Trophoblast cell (in vitro differentiated cells and primary cell): ENCODE measurements at regions not wholly inside any gene's neighbourhood (a gene's known extent, or its start where the extent isn't known, plus 50 kb on each side); places are given as distances from the start of the nearest gene placed in this dataset.
A peak's percentile ranks its signal among the peaks of the same experiment; 100 is the strongest.

ENCODE experiments used
- DNase-seq, 2 donors: peaks; one replicate each; pipeline ENCODE4 v3.0.0-alpha.2; 2016
- H2AFZ ChIP-seq: 2 replicates; pipeline ENCODE4 v1.6.1; 2013; ENCODE audit warnings: low read length, moderate library complexity, mild to moderate bottlenecking; ENCODE audit not compliant: insufficient read depth, poor library complexity
- H2AK5ac ChIP-seq: 2 replicates; pipeline ENCODE4 v1.6.1; 2013; ENCODE audit warnings: mild to moderate bottlenecking, low read length
- H2BK120ac ChIP-seq: 2 replicates; pipeline ENCODE4 v1.6.1; 2013; ENCODE audit warnings: low read length, mild to moderate bottlenecking, moderate library complexity; ENCODE audit not compliant: insufficient read depth, poor library complexity
- H2BK12ac ChIP-seq: 2 replicates; pipeline ENCODE4 v1.6.1; 2013; ENCODE audit warnings: mild to moderate bottlenecking, low read length, moderate library complexity
- H2BK5ac ChIP-seq: 2 replicates; pipeline ENCODE4 v1.6.1; 2013; ENCODE audit warnings: low read length, low read depth, moderate library complexity, mild to moderate bottlenecking; ENCODE audit not compliant: poor library complexity
- H3K14ac ChIP-seq: 2 replicates; pipeline ENCODE4 v1.6.1; 2013; ENCODE audit warnings: mild to moderate bottlenecking, low read length
- H3K18ac ChIP-seq: 2 replicates; pipeline ENCODE4 v1.6.1; 2013; ENCODE audit warnings: mild to moderate bottlenecking, low read length
- H3K23ac ChIP-seq: 2 replicates; pipeline ENCODE4 v1.6.1; 2013; ENCODE audit warnings: low read length
- H3K27ac ChIP-seq: 2 replicates; pipeline ENCODE4 v1.5.1; 2013; ENCODE audit warnings: low read depth, mild to moderate bottlenecking, inconsistent platforms, low read length, moderate library complexity
- H3K27me3 ChIP-seq: 2 replicates; pipeline ENCODE4 v1.6.1; 2013; ENCODE audit warnings: inconsistent platforms, mild to moderate bottlenecking, low read length, moderate library complexity; ENCODE audit not compliant: insufficient read depth
- H3K36me3 ChIP-seq, 2 experiments: 1 replicate in 1 of 2; 2 replicates in 1 of 2; pipeline ENCODE4 v1.6.1; 2013; ENCODE audit warnings: low read length in 2 of 2, mild to moderate bottlenecking in 2 of 2, moderate library complexity in 1 of 2; ENCODE audit not compliant: insufficient read depth in 2 of 2, control insufficient read depth in 1 of 2
- H3K4ac ChIP-seq: 2 replicates; pipeline ENCODE4 v1.6.1; 2013; ENCODE audit warnings: low read depth, mild to moderate bottlenecking, low read length, moderate library complexity
- H3K4me1 ChIP-seq, 2 experiments: 1 replicate in 1 of 2; 2 replicates in 1 of 2; pipeline ENCODE4 v1.6.1; 2013; ENCODE audit warnings: low read length in 2 of 2, mild to moderate bottlenecking in 2 of 2, moderate library complexity in 1 of 2; ENCODE audit not compliant: insufficient read depth in 2 of 2, control insufficient read depth in 1 of 2
- H3K4me2 ChIP-seq: 2 replicates; pipeline ENCODE4 v1.6.1; 2013; ENCODE audit warnings: inconsistent platforms, mild to moderate bottlenecking, low read length, moderate library complexity
- H3K4me3 ChIP-seq: 2 replicates; pipeline ENCODE4 v1.5.1; 2013; ENCODE audit warnings: mild to moderate bottlenecking, low read depth, low read length, inconsistent platforms
- H3K79me1 ChIP-seq: one replicate; pipeline ENCODE4 v1.6.1; 2013; ENCODE audit warnings: low read length
- H3K79me2 ChIP-seq: 2 replicates; pipeline ENCODE4 v1.6.1; 2013; ENCODE audit warnings: low read length, mild to moderate bottlenecking; ENCODE audit not compliant: control insufficient read depth, insufficient read depth, poor library complexity
- H3K9ac ChIP-seq: 2 replicates; pipeline ENCODE4 v1.6.1; 2013; ENCODE audit warnings: mild to moderate bottlenecking, low read length
- H3K9me3 ChIP-seq: 2 replicates; pipeline ENCODE4 v1.6.1; 2013; ENCODE audit warnings: low read depth, mild to moderate bottlenecking, control low read depth, inconsistent platforms, low read length; ENCODE audit not compliant: insufficient read depth
- H4K12ac ChIP-seq: 2 replicates; pipeline ENCODE4 v1.6.1; 2013; ENCODE audit warnings: low read depth, mild to moderate bottlenecking, low read length, moderate library complexity
- H4K8ac ChIP-seq: 2 replicates; pipeline ENCODE4 v1.6.1; 2013; ENCODE audit warnings: low read depth, mild to moderate bottlenecking, low read length, moderate library complexity
- H4K91ac ChIP-seq: one replicate; pipeline ENCODE4 v1.6.1; 2013; ENCODE audit warnings: low read depth, mild to moderate bottlenecking, low read length, moderate library complexity
- WGBS: extraction: QIAGEN DNeasy Blood & Tissue Kit; methylation state at CpG from one replicate; pipeline ENCODE4 v1.1.7; 2013; ENCODE audit warnings: missing lambda C conversion rate; ENCODE audit not compliant: insufficient read length, insufficient coverage; ENCODE audit errors: extremely low coverage; 5-methylcytosine and 5-hydroxymethylcytosine counted together

GRCh38 chr5:62938927-62939326 lies 360.3 kb downstream of the LRRC70 start:
- H3K36me3 ChIP-seq = no peaks in the 10 kb centered on the region
- no peaks in the 10 kb centered on the region for H3K9me3 ChIP-seq
- no peak overlapping the region for H3K23ac ChIP-seq
- H4K12ac ChIP-seq = no peak overlapping the region
- H3K4me2 ChIP-seq = no peak overlapping the region
- H3K4me1 ChIP-seq = peaks cover 5 to 8% of the 10 kb centered on the region in 2 experiments
- WGBS = no CpG with 5 or more reads among the region's 3 CpGs
- peak overlapping the region; percentile 37 for H3K27ac ChIP-seq
- no peak overlapping the region for H2BK12ac ChIP-seq
- H3K4me3 ChIP-seq = no peak overlapping the region
- DNase-seq = peak; percentile 16 to 50
- H2BK120ac ChIP-seq = no peak overlapping the region
- no peak overlapping the region for H3K9ac ChIP-seq
- H3K79me1 ChIP-seq = peaks cover 8% of the 10 kb centered on the region
- H3K18ac ChIP-seq = no peak overlapping the region
- no peak overlapping the region for H3K14ac ChIP-seq
- no peak overlapping the region for H2BK5ac ChIP-seq
- H4K8ac ChIP-seq = no peak overlapping the region
- peaks cover 3% of the 10 kb centered on the region for H3K79me2 ChIP-seq
- H2AK5ac ChIP-seq = no peak overlapping the region
- no peaks in the 10 kb centered on the region for H3K27me3 ChIP-seq
- no peak overlapping the region for H3K4ac ChIP-seq
- no peak overlapping the region for H4K91ac ChIP-seq
- H2AFZ ChIP-seq = no peak overlapping the region

GRCh38 chr5:62937661-62938558 lies 359.3 kb downstream of the LRRC70 start:
- peak overlapping the region; percentile 69 for H4K8ac ChIP-seq
- peaks cover 8% of the 10 kb centered on the region for H3K79me1 ChIP-seq
- H3K36me3 ChIP-seq = no peaks in the 10 kb centered on the region
- peak overlapping the region; percentile 97 for H2BK120ac ChIP-seq
- H2AK5ac ChIP-seq = peak overlapping the region; percentile 52
- H2BK5ac ChIP-seq = peak overlapping the region; percentile 93
- no peak overlapping the region for H3K23ac ChIP-seq
- H3K27me3 ChIP-seq = no peaks in the 10 kb centered on the region
- H3K14ac ChIP-seq = peak overlapping the region; percentile 86
- H2AFZ ChIP-seq = no peak overlapping the region
- DNase-seq = peak in 1 of 2 donors; percentile 18
- peak overlapping the region; percentile 73 for H3K4ac ChIP-seq
- no peak overlapping the region for H4K12ac ChIP-seq
- H3K9me3 ChIP-seq = no peaks in the 10 kb centered on the region
- peaks cover 5 to 8% of the 10 kb centered on the region in 2 experiments for H3K4me1 ChIP-seq
- H2BK12ac ChIP-seq = peak overlapping the region; percentile 97
- H4K91ac ChIP-seq = peak overlapping the region; percentile 94
- H3K9ac ChIP-seq = no peak overlapping the region
- WGBS = no CpG with 5 or more reads among the region's 3 CpGs
- peak overlapping the region; percentile 37 for H3K27ac ChIP-seq
- H3K18ac ChIP-seq = peak overlapping the region; percentile 71
- no peak overlapping the region for H3K4me2 ChIP-seq
- peaks cover 3% of the 10 kb centered on the region for H3K79me2 ChIP-seq
- H3K4me3 ChIP-seq = no peak overlapping the region

- no peak for DNase-seq
- Histone ChIP-seq H3K4me3 (no peak overlapping the region), H3K36me3 (no peaks in the 10 kb centered on the region), H3K4me1 (peaks cover 5 to 14% of the 10 kb centered on the region in 2 experiments), H3K18ac (no peak overlapping the region), H3K23ac (no peak overlapping the region), H3K4me2 (no peak overlapping the region), H3K27me3 (no peaks in the 10 kb centered on the region), H3K9me3 (no peaks in the 10 kb centered on the region), H3K27ac (no peak overlapping the region), H2AFZ (no peak overlapping the region), H4K12ac (no peak overlapping the region), H3K9ac (no peak overlapping the region), H4K91ac (no peak overlapping the region), H3K14ac (no peak overlapping the region), H3K79me2 (peaks cover 3% of the 10 kb centered on the region), H3K79me1 (peaks cover 11% of the 10 kb centered on the region), H2BK5ac (no peak overlapping the region), H3K4ac (no peak overlapping the region), H2BK120ac (no peak overlapping the region), H2BK12ac (no peak overlapping the region), H4K8ac (no peak overlapping the region), H2AK5ac (peak overlapping the region; percentile 35)
- WGBS = no CpG with 5 or more reads among the region's 3 CpGs
Observed at GRCh38 chr5:62935660-62936059, 357.0 kb downstream of the LRRC70 start.

- no CpG with 5 or more reads among the region's 1 CpG for WGBS
Observed at GRCh38 chr5:62934319-62934718, 355.7 kb downstream of the LRRC70 start.

More at GRCh38 chr5:62934319-62934718, 355.7 kb downstream of the LRRC70 start:
- H3K4me2 ChIP-seq = no peak overlapping the region
- no peak overlapping the region for H3K4me3 ChIP-seq
- no peak overlapping the region for H4K91ac ChIP-seq
- peaks cover 5 to 14% of the 10 kb centered on the region in 2 experiments for H3K4me1 ChIP-seq
- H3K27ac ChIP-seq = no peak overlapping the region
- H2BK120ac ChIP-seq = no peak overlapping the region
- no peak overlapping the region for H3K23ac ChIP-seq
- no peak overlapping the region for H3K14ac ChIP-seq
- no peak overlapping the region for H3K18ac ChIP-seq
- H3K79me2 ChIP-seq = peaks cover 3% of the 10 kb centered on the region
- peaks cover 11% of the 10 kb centered on the region for H3K79me1 ChIP-seq
- no peak overlapping the region for H3K4ac ChIP-seq
- H3K9me3 ChIP-seq = no peaks in the 10 kb centered on the region
- no peak overlapping the region for H2AFZ ChIP-seq
- no peak overlapping the region for H3K9ac ChIP-seq
- H3K36me3 ChIP-seq = no peaks in the 10 kb centered on the region
- no peak overlapping the region for H4K12ac ChIP-seq
- H2BK12ac ChIP-seq = peak overlapping the region; percentile 97
- no peak overlapping the region for H2BK5ac ChIP-seq
- H2AK5ac ChIP-seq = peak overlapping the region; percentile 39
- peak overlapping the region; percentile 36 for H4K8ac ChIP-seq
- DNase-seq = no peak
- no peaks in the 10 kb centered on the region for H3K27me3 ChIP-seq
